Keratinocyte (primary cell): ENCODE measurements at regions not wholly inside any gene's neighbourhood (a gene's known extent, or its start where the extent isn't known, plus 50 kb on each side); places are given as distances from the start of the nearest gene placed in this dataset.

ENCODE experiments used
- DNase-seq: peaks from one replicate; pipeline ENCODE4 v3.0.0-alpha.2; 2011; ENCODE audit warnings: low read depth, missing footprints, low spot score
- FAIRE-seq: peaks from 2 replicates; lab custom pipeline; 2011; peaks lifted over from hg19 to GRCh38; lab: Jason Lieb, UNC
- H2AFZ ChIP-seq: 2 replicates; pipeline ENCODE4 v1.6.0; 2012; ENCODE audit warnings: low read length, control low read depth, inconsistent platforms; ENCODE audit not compliant: control insufficient read depth
- H3K27ac ChIP-seq: 2 replicates; pipeline ENCODE4 v1.5.1; 2011; ENCODE audit warnings: low read length; ENCODE audit not compliant: control insufficient read depth, insufficient read depth
- H3K27me3 ChIP-seq: 3 replicates; pipeline ENCODE4 v1.6.0; 2011; ENCODE audit warnings: low read length; ENCODE audit not compliant: control insufficient read depth, insufficient read depth; ENCODE audit errors: extremely low read depth
- H3K36me3 ChIP-seq, 2 experiments: 2 replicates in 1 of 2; 3 replicates in 1 of 2; pipeline ENCODE4 v1.5.1; 2011; ENCODE audit warnings: low read length in 2 of 2, mild to moderate bottlenecking in 1 of 2; ENCODE audit not compliant: control insufficient read depth in 2 of 2, insufficient read depth in 2 of 2; ENCODE audit errors: extremely low read depth in 1 of 2
- H3K4me1 ChIP-seq: 3 replicates; pipeline ENCODE4 v1.5.1; 2011; ENCODE audit warnings: low read length; ENCODE audit not compliant: control insufficient read depth, insufficient read depth; ENCODE audit errors: extremely low read depth
- H3K4me2 ChIP-seq: 3 replicates; pipeline ENCODE4 v1.6.0; 2011; ENCODE audit warnings: low read depth, low read length; ENCODE audit not compliant: control insufficient read depth, insufficient read depth; ENCODE audit errors: extremely low read depth
- H3K4me3 ChIP-seq, 3 experiments: fragments of 200-600 bp in 1 of 3; sonication (generic) in 1 of 3; 2 replicates in 2 of 3; 3 replicates in 1 of 3; pipeline ENCODE4 v1.5.1; 2011 to 2016; ENCODE audit warnings: low read length in 3 of 3, mild to moderate bottlenecking in 3 of 3, control low read depth in 2 of 3, inconsistent platforms in 1 of 3, low read depth in 1 of 3, mixed read lengths in 1 of 3, mixed run types in 1 of 3, moderate library complexity in 1 of 3; ENCODE audit not compliant: control insufficient read depth in 2 of 3, insufficient read depth in 2 of 3; ENCODE audit errors: extremely low read depth in 1 of 3
- H3K79me2 ChIP-seq: 2 replicates; pipeline ENCODE4 v1.6.0; 2012; ENCODE audit warnings: low read length; ENCODE audit not compliant: control insufficient read depth, insufficient read depth
- H3K9ac ChIP-seq: 3 replicates; pipeline ENCODE4 v1.6.0; 2011; ENCODE audit warnings: low read length; ENCODE audit not compliant: control insufficient read depth, insufficient read depth; ENCODE audit errors: extremely low read depth
- H3K9me1 ChIP-seq: 3 replicates; pipeline ENCODE4 v1.6.0; 2011; ENCODE audit warnings: low read length; ENCODE audit not compliant: control insufficient read depth, insufficient read depth; ENCODE audit errors: extremely low read depth
- H3K9me3 ChIP-seq: 2 replicates; pipeline ENCODE4 v1.5.1; 2012; ENCODE audit warnings: low read depth, low read length; ENCODE audit not compliant: control insufficient read depth
- H4K20me1 ChIP-seq: 3 replicates; pipeline ENCODE4 v1.6.0; 2011; ENCODE audit warnings: low read length; ENCODE audit not compliant: control insufficient read depth, insufficient read depth; ENCODE audit errors: extremely low read depth
- EZH2 ChIP-seq: IDR thresholded peaks from one replicate; pipeline ENCODE4 v1.6.1; 2012; ENCODE audit warnings: inconsistent platforms, mild to moderate bottlenecking, low read length, moderate library complexity
- dilution Hi-C: fragments of 300-500 bp; cut with MboI; formaldehyde crosslinking; loops from one replicate; pipeline ENCODE4 v1.7.0; 2020; ENCODE audit warnings: low sequenced_read_pairs; ENCODE audit not compliant: extremely low pct_ligation_motif_present
- TF ChIP-seq, protein P1 (sequence below), 3 experiments: IDR thresholded peaks in 1 of 3; conservative IDR thresholded peaks in 1 of 3; optimal IDR thresholded peaks in 1 of 3; 2 replicates in 2 of 3; 3 replicates in 1 of 3; pipeline versions ENCODE3 to v1.5.1; 2011; ENCODE audit warnings: low read length in 3 of 3, mild to moderate bottlenecking in 3 of 3, moderate library complexity in 2 of 3, control low read depth in 1 of 3, inconsistent platforms in 1 of 3; ENCODE audit not compliant: insufficient read depth in 2 of 3; ENCODE audit errors: extremely low read depth in 1 of 3

- FAIRE-seq (no peak), DNase-seq (no peak)
- Histone ChIP-seq H3K4me2 (no peak overlapping the region), H3K36me3 (no peaks in the 10 kb centered on the region), H3K4me1 (no peaks in the 10 kb centered on the region), H4K20me1 (no peaks in the 10 kb centered on the region), H3K27me3 (no peaks in the 10 kb centered on the region), H3K27ac (no peak overlapping the region), H3K79me2 (no peaks in the 10 kb centered on the region), H3K9ac (no peak overlapping the region), H3K4me3 (no peak overlapping the region), H3K9me3 (no peaks in the 10 kb centered on the region), H3K9me1 (no peaks in the 10 kb centered on the region), H2AFZ (no peak overlapping the region)
- TF ChIP-seq EZH2 = no peak
- TF ChIP-seq, protein P1, sequence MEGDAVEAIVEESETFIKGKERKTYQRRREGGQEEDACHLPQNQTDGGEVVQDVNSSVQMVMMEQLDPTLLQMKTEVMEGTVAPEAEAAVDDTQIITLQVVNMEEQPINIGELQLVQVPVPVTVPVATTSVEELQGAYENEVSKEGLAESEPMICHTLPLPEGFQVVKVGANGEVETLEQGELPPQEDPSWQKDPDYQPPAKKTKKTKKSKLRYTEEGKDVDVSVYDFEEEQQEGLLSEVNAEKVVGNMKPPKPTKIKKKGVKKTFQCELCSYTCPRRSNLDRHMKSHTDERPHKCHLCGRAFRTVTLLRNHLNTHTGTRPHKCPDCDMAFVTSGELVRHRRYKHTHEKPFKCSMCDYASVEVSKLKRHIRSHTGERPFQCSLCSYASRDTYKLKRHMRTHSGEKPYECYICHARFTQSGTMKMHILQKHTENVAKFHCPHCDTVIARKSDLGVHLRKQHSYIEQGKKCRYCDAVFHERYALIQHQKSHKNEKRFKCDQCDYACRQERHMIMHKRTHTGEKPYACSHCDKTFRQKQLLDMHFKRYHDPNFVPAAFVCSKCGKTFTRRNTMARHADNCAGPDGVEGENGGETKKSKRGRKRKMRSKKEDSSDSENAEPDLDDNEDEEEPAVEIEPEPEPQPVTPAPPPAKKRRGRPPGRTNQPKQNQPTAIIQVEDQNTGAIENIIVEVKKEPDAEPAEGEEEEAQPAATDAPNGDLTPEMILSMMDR (optimal IDR thresholded peaks at IDR 0.05 in 1 of 3, IDR thresholded peaks at IDR 0.05 in 1 of 3, conservative IDR thresholded peaks at IDR 0.05 in 1 of 3; ENCODE audit: extremely low read depth in 1 of 3, insufficient read depth in 2 of 3, low read length in 3 of 3) = no peak
- dilution Hi-C loops = no loop called here
Observed at GRCh38 chr3:187976365-187976900, 177.5 kb upstream of the LPP start.

DNA sequence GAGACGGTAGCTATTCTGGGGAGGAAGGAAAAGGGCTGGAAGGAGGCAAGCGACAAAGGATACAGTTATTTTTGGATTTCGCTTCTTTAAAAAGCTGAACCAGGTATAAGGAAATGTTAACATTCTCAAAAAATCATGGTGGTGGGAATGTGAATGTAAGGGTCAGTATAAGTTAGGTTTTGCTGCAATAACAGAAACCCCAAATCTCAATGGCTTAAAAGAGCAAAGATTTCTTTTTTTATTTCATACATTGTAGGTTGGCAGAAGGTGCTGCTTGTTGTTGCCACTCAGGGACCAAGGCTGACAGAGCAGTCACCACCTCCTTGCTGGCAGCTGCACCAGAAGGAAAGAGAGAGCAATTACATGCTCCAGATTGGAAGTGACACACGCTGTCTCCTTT is 176.3 kb upstream of the LPP start:
- no peak overlapping the region for H3K27ac ChIP-seq
- H3K4me3 ChIP-seq = no peak overlapping the region
- no peak for FAIRE-seq
- no peaks in the 10 kb centered on the region for H3K4me1 ChIP-seq
- no peak overlapping the region for H3K9ac ChIP-seq
- H3K27me3 ChIP-seq = no peaks in the 10 kb centered on the region
- no peak overlapping the region for H3K4me2 ChIP-seq
- no peaks in the 10 kb centered on the region for H3K79me2 ChIP-seq
- no peak for DNase-seq
- dilution Hi-C loops = no loop called here
- H3K36me3 ChIP-seq = no peaks in the 10 kb centered on the region
- no peak overlapping the region for H2AFZ ChIP-seq
- H3K9me3 ChIP-seq = no peaks in the 10 kb centered on the region
- TF ChIP-seq, protein P1 (optimal IDR thresholded peaks at IDR 0.05 in 1 of 3, IDR thresholded peaks at IDR 0.05 in 1 of 3, conservative IDR thresholded peaks at IDR 0.05 in 1 of 3; ENCODE audit: extremely low read depth in 1 of 3, insufficient read depth in 2 of 3, low read length in 3 of 3) = no peak
- no peak for TF ChIP-seq EZH2
- H4K20me1 ChIP-seq = no peaks in the 10 kb centered on the region
- no peaks in the 10 kb centered on the region for H3K9me1 ChIP-seq
